ENCODE measurements at regions not wholly inside any gene's neighbourhood (a gene's known extent, or its start where the extent isn't known, plus 50 kb on each side); places are given as distances from the start of the nearest gene placed in this dataset.
"Not testable (repeated sequence)": the region's sequence is repeated elsewhere in the genome, so short reads cannot be mapped to it uniquely, and the experiment has no call there.

DNA sequence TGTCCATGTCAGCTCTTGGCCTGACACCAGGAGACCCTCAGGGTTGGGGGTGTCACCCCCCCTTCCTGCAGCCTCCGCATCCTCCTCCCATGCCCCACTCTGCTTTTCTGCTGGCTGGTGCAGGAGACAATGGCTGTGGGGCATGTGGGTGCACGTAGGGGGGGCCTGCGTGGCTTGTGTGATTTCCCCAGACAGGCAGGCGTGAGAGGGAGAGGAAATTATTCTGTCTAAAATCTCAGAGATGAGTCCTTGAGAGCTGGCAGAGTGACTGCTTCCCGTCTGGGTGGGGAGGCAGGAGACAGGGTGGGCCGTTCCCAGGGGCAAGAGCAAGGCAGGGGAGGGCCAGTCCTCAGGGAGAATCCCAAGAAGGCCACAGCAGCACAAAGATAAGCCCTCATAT, 173.2 kb downstream of the TRIM43 start:
- H3K27me3 ChIP-seq; in situ Hi-C loops (cut with MboI; ENCODE audit: low pct_ligation_motif_present in 1 of 4, low pct_unique_long_range_greater_than_20kb in 1 of 4, low sequenced_read_pairs in 3 of 4); DNase-seq; H3K4me1 ChIP-seq; H3K4me3 ChIP-seq; intact Hi-C loops (cut with DNase I; ENCODE audit: low total_unique reads); H3K36me3 ChIP-seq; H3K27ac ChIP-seq; H3K9me3 ChIP-seq: not testable (repeated sequence)
- 69% methylated on average over 5 of the region's 6 CpGs; no CpG with 5 or more reads in 1 of the 2 donors for WGBS, 2 donors (ENCODE audit: low coverage in 1 of 2)

DNA sequence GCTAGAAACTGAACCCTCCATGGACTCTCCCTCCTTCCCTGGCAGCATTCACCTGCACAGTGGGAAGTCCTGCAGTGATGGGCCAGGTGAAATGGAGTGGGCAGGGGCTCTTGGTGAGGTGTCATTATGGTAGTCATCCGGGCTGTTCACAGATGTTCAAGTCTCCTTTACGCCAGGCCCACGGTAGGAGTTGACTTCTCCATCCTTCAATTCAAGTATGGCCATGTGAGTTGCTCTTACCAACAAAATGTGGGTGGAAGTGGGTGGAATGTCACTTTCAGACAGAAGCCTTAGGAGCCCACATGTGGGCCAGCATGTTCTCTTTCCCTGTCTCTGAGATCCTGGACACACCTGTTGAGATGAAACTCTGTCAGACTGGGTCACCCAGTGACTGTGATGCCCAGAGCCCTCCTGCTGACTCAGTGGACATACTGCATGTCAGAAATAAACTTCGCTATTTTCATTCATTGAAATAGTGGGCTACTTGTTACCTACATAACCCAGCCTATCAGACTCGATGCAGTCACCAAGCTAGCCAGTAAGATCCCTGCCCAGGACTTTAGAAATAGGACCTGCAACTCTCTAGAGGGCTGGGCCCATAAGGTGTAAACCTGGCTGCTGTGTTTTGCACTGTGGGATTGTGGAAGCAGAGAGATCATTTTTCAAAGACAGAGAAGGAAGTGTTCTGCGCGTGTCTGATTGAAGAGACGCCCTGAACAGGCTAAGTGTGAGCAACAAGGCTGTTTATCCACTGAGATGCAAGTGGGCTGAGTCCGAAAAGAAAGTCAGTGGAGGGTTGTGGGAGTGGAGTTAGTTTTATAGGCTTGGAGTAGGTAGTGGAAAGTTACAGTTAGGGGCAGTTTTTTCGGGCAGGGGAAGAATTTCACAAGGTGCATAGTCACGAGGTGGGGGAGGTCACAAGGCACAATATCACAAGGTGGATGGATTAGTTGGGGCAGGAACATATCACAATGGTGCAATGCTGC, 174.4 kb downstream of the TRIM43 start:
- WGBS, 2 donors (ENCODE audit: low coverage in 1 of 2), result 79% methylated on average over 11 of the region's 11 CpGs; no CpG with 5 or more reads in 1 of the 2 donors
- intact Hi-C loops (cut with DNase I; ENCODE audit: low total_unique reads); H3K4me3 ChIP-seq; H3K36me3 ChIP-seq; H3K27me3 ChIP-seq; H3K9me3 ChIP-seq; in situ Hi-C loops (cut with MboI; ENCODE audit: low pct_ligation_motif_present in 1 of 4, low pct_unique_long_range_greater_than_20kb in 1 of 4, low sequenced_read_pairs in 3 of 4); H3K4me1 ChIP-seq; DNase-seq; H3K27ac ChIP-seq: not testable (repeated sequence)

DNA sequence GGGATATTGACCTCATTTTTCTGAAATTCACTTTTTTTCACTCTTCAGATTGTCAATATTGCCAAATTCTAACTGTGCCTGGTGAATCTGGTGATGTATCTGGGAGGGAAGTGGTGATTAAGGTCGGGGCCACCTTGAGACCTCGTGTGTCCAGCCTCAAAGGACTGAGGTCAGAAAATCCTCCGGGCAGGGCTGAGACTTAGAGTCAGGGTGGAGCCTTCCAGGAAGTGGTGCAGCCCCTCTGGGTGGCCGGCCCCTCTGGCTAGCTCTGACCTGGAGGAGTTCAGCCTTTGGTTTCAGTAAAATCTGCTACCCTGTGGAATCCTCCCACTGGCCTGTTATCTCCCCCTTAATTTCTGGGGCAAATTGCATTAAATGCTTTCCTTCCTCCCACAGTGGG, 175.7 kb downstream of the TRIM43 start:
- WGBS, 2 donors (ENCODE audit: low coverage in 1 of 2), result 49% methylated on average over 3 of the region's 4 CpGs; no CpG with 5 or more reads in 1 of the 2 donors
- H3K36me3 ChIP-seq; H3K4me1 ChIP-seq; intact Hi-C loops (cut with DNase I; ENCODE audit: low total_unique reads); H3K4me3 ChIP-seq; in situ Hi-C loops (cut with MboI; ENCODE audit: low pct_ligation_motif_present in 1 of 4, low pct_unique_long_range_greater_than_20kb in 1 of 4, low sequenced_read_pairs in 3 of 4); H3K9me3 ChIP-seq; H3K27me3 ChIP-seq; H3K27ac ChIP-seq; DNase-seq: not testable (repeated sequence)

DNA sequence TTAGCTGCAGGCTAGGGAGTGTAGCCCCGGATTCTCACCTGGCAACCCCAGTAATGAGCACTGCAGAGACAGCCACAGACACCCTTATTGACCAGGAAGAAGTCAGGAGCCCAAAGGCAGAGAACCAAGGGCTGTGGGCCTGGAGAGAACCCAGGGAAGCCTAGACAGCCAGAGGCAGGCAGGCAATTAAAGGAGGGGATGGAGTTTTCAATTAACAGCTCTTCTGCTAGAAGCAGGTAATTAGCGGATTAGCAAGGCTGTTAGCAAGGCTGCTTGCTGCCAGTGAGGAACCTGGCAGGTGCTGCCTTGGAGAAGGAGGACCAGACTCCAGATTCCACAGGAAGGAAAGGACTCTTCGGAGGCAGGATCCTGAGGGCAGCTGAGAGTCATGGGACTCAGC, 176.1 kb downstream of the TRIM43 start:
- H3K4me1 ChIP-seq; in situ Hi-C loops (cut with MboI; ENCODE audit: low pct_ligation_motif_present in 1 of 4, low pct_unique_long_range_greater_than_20kb in 1 of 4, low sequenced_read_pairs in 3 of 4); H3K36me3 ChIP-seq; H3K4me3 ChIP-seq; intact Hi-C loops (cut with DNase I; ENCODE audit: low total_unique reads); DNase-seq; H3K27ac ChIP-seq; H3K9me3 ChIP-seq; H3K27me3 ChIP-seq: not testable (repeated sequence)
- 72% methylated on average over 2 of the region's 3 CpGs; no CpG with 5 or more reads in 1 of the 2 donors for WGBS, 2 donors (ENCODE audit: low coverage in 1 of 2)

DNA sequence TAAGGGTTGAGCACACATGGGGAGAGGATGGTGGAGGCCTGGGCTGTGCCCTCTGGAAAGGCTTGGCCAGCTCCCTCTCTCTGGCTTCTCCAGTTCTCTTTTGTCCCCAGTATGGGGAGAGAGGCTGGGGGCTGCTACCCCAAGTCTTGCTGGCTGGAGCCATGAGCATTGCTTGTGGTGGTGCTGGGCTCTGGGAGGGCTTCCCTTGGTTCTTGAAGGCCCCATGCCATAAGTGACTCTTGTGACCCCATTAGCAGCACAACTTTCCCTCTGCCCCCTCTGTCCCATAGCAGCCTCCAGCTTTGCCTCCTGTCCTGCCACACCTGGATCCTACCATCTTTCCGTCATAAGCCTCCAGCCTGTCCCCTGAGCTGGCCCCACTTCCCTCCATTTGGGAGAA, 177.5 kb downstream of the TRIM43 start:
- H3K27me3 ChIP-seq; intact Hi-C loops (cut with DNase I; ENCODE audit: low total_unique reads); H3K36me3 ChIP-seq; H3K27ac ChIP-seq; H3K4me3 ChIP-seq; in situ Hi-C loops (cut with MboI; ENCODE audit: low pct_ligation_motif_present in 1 of 4, low pct_unique_long_range_greater_than_20kb in 1 of 4, low sequenced_read_pairs in 3 of 4); DNase-seq; H3K9me3 ChIP-seq; H3K4me1 ChIP-seq: not testable (repeated sequence)
- 100% methylated on average over 1 of the region's 1 CpG for whole genome bisulfite sequencing, 2 donors (ENCODE audit: low coverage in 1 of 2)

DNA sequence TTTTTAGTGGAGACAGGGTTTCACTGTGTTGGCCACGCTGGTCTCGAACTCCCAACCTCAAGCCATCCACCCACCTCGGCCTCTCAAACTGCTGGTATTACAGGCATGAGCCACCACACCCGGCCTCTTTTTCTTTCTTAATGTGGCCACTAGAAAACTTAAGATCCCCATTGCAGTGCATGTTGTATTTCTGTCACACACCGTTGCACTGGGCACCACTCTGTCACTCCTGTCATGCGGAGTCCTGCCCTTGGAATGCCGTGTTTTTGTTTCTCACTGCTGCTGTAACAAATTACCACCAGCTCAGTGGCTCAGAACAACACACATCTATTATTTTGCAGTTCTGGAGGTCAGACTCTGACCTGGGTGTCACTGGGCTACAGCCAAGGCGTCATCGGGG, 178.9 kb downstream of the TRIM43 start:
- H3K27ac ChIP-seq; H3K4me3 ChIP-seq; intact Hi-C loops (cut with DNase I; ENCODE audit: low total_unique reads); H3K27me3 ChIP-seq; DNase-seq; H3K9me3 ChIP-seq; in situ Hi-C loops (cut with MboI; ENCODE audit: low pct_ligation_motif_present in 1 of 4, low pct_unique_long_range_greater_than_20kb in 1 of 4, low sequenced_read_pairs in 3 of 4); H3K36me3 ChIP-seq; H3K4me1 ChIP-seq: not testable (repeated sequence)
- WGBS, 2 donors (ENCODE audit: low coverage in 1 of 2), result 87% methylated on average over 7 of the region's 9 CpGs; no CpG with 5 or more reads in 1 of the 2 donors

DNA sequence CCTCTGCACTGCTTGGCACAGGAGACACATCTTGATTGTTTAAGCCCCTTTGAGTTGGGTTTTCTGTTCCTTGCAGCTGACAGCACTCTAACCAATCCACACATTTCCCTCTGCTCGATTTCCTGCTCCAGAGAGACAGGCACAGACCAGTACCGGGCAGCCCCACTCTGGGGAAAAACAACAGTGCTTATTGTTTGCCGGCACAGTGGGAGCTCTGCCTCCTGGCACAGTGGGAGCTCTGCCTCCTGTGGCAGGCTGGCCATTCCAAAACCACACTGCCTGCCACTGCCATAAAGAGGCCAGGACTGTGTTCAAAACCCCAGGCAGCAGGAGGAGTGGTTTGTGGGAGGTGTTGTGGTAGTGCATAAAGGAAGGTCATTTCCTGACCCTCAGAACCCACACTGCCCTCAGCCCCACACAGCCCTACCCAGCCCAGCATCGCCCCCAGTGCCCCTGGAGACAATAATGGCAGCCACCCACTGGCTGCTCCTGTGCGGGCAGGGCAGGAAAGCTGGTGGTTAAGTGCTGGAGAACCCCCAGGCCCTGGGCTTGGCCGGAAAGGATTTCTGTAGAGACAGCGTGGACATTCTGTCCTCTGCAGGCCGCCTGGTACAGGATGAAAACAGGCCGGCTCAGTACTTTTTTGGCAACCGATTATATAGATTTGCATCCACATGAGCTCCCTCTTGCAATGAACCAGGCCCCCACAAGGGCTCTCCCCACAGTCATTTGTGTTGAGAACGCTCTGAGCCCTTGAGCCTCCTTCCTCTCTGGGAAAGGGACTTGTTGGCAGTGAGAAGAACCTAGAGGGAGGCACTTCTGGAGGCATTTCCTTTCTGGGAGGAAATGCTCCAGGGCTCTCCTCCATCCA, 182.8 kb downstream of the TRIM43 start:
- H3K4me1 ChIP-seq; intact Hi-C loops (cut with DNase I; ENCODE audit: low total_unique reads); H3K9me3 ChIP-seq; DNase-seq; in situ Hi-C loops (cut with MboI; ENCODE audit: low pct_ligation_motif_present in 1 of 4, low pct_unique_long_range_greater_than_20kb in 1 of 4, low sequenced_read_pairs in 3 of 4); H3K27me3 ChIP-seq; H3K36me3 ChIP-seq; H3K27ac ChIP-seq; H3K4me3 ChIP-seq: not testable (repeated sequence)
- WGBS, 2 donors (ENCODE audit: low coverage in 1 of 2), result 80% methylated on average over 3 of the region's 11 CpGs; no CpG with 5 or more reads in 1 of the 2 donors

DNA sequence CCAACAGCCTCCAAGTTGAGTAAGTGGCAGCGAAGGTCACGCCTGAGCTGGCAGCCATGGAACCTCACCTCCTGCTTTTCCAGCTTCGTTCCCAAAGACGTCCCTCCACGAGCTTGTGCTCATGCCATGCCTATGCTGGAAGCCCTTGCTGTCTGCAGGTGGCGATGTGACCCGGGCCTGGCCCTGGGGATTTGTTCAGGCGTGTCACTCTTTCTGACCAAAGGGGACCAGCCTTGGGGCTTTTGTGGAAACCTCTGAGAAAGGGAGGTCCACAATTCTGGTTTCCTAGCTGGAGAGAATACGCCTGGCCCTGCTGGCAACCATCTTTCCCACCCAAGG, 183.4 kb downstream of the TRIM43 start:
- DNase-seq; H3K4me1 ChIP-seq; H3K27ac ChIP-seq; in situ Hi-C loops (cut with MboI; ENCODE audit: low pct_ligation_motif_present in 1 of 4, low pct_unique_long_range_greater_than_20kb in 1 of 4, low sequenced_read_pairs in 3 of 4); intact Hi-C loops (cut with DNase I; ENCODE audit: low total_unique reads); H3K4me3 ChIP-seq; H3K9me3 ChIP-seq; H3K36me3 ChIP-seq; H3K27me3 ChIP-seq: not testable (repeated sequence)
- 83% methylated on average over 1 of the region's 9 CpGs; no CpG with 5 or more reads in 1 of the 2 donors for WGBS, 2 donors (ENCODE audit: low coverage in 1 of 2)

All from transverse colon (tissue), 4 donors.